Endodermal cell (in vitro differentiated cells): ENCODE measurements at regions not wholly inside any gene's neighbourhood (a gene's known extent, or its start where the extent isn't known, plus 50 kb on each side); places are given as distances from the start of the nearest gene placed in this dataset.
A peak's percentile ranks its signal among the peaks of the same experiment; 100 is the strongest.

Experiments
- DNase-seq: peaks from one replicate; pipeline ENCODE4 v3.0.0-alpha.2; 2017
- H3K27ac ChIP-seq: 2 replicates; pipeline ENCODE4 v1.5.1; 2013; ENCODE audit warnings: mild to moderate bottlenecking, low read depth, low read length, moderate library complexity
- H3K27me3 ChIP-seq: 2 replicates; pipeline ENCODE4 v1.6.1; 2013; ENCODE audit warnings: mild to moderate bottlenecking, low read length, moderate library complexity; ENCODE audit not compliant: insufficient read depth, control insufficient read depth, poor library complexity, severe bottlenecking
- H3K36me3 ChIP-seq: 2 replicates; pipeline ENCODE4 v1.7.0; 2013; ENCODE audit warnings: mild to moderate bottlenecking, low read length, moderate library complexity; ENCODE audit not compliant: control insufficient read depth, insufficient read depth
- H3K4me1 ChIP-seq: one replicate; pipeline ENCODE4 v1.7.0; 2013; ENCODE audit warnings: low read length; ENCODE audit not compliant: control insufficient read depth, insufficient read depth
- H3K4me3 ChIP-seq: 2 replicates; pipeline ENCODE4 v1.5.1; 2013; ENCODE audit warnings: mild to moderate bottlenecking, low read length, moderate library complexity
- H3K9ac ChIP-seq: 2 replicates; pipeline ENCODE4 v1.6.1; 2013; ENCODE audit warnings: mild to moderate bottlenecking, low read length, moderate library complexity; ENCODE audit not compliant: poor library complexity, severe bottlenecking; ENCODE audit errors: extremely low read depth
- H3K9me3 ChIP-seq: 2 replicates; pipeline ENCODE4 v1.6.1; 2013; ENCODE audit warnings: mild to moderate bottlenecking, low read length, moderate library complexity; ENCODE audit not compliant: control insufficient read depth
- H3K27ac Mint-ChIP-seq: 2 replicates; pipeline ENCODE4 v1.8.0; 2020; ENCODE audit warnings: mixed read lengths
- H3K27me3 Mint-ChIP-seq: 2 replicates; pipeline ENCODE4 v1.8.0; 2021; ENCODE audit warnings: mild to moderate bottlenecking, mixed read lengths; ENCODE audit not compliant: insufficient read depth
- H3K36me3 Mint-ChIP-seq: 2 replicates; pipeline ENCODE4 v1.8.0; 2020; ENCODE audit warnings: low read depth, mixed read lengths
- H3K4me1 Mint-ChIP-seq: 2 replicates; pipeline ENCODE4 v1.8.0; 2020; ENCODE audit warnings: mixed read lengths
- H3K4me3 Mint-ChIP-seq: 2 replicates; pipeline ENCODE4 v1.8.0; 2020; ENCODE audit warnings: mild to moderate bottlenecking, moderate library complexity, mixed read lengths
- H3K9me3 Mint-ChIP-seq: 2 replicates; pipeline ENCODE4 v1.8.0; 2020; ENCODE audit warnings: mild to moderate bottlenecking, mixed read lengths
- WGBS, 2 experiments: methylation state at CpG; one replicate each; pipeline versions ENCODE4 v1.1.5 to v1.1.7; 2013; ENCODE audit warnings: missing lambda C conversion rate in 2 of 2, mixed read lengths in 1 of 2; ENCODE audit not compliant: insufficient coverage in 1 of 2, insufficient read length in 1 of 2; 5-methylcytosine and 5-hydroxymethylcytosine counted together
- TF ChIP-seq, protein P1 (sequence below): fragments of 200-600 bp; sonication (generic); conservative IDR thresholded peaks from 2 replicates; pipeline ENCODE4 v1.5.0; 2021; ENCODE audit warnings: antibody characterized with exemption, mild to moderate bottlenecking

GRCh38 chr3:4099607-4100006, 203.6 kb upstream of the SETMAR start:
- no peak for DNase-seq
- no peaks in the 10 kb centered on the region for H3K27me3 ChIP-seq
- H3K9me3 ChIP-seq = no peaks in the 10 kb centered on the region
- Mint-ChIP-seq H3K27me3 (peaks cover 11% of the 10 kb centered on the region), H3K4me1 (no peaks in the 10 kb centered on the region), H3K27ac (no peak overlapping the region), H3K36me3 (no peaks in the 10 kb centered on the region), H3K4me3 (no peak overlapping the region), H3K9me3 (peaks cover 11% of the 10 kb centered on the region)
- no peak overlapping the region for H3K9ac ChIP-seq
- H3K4me3 ChIP-seq = no peak overlapping the region
- no peaks in the 10 kb centered on the region for H3K4me1 ChIP-seq
- no peak overlapping the region for H3K27ac ChIP-seq
- TF ChIP-seq, protein P1, sequence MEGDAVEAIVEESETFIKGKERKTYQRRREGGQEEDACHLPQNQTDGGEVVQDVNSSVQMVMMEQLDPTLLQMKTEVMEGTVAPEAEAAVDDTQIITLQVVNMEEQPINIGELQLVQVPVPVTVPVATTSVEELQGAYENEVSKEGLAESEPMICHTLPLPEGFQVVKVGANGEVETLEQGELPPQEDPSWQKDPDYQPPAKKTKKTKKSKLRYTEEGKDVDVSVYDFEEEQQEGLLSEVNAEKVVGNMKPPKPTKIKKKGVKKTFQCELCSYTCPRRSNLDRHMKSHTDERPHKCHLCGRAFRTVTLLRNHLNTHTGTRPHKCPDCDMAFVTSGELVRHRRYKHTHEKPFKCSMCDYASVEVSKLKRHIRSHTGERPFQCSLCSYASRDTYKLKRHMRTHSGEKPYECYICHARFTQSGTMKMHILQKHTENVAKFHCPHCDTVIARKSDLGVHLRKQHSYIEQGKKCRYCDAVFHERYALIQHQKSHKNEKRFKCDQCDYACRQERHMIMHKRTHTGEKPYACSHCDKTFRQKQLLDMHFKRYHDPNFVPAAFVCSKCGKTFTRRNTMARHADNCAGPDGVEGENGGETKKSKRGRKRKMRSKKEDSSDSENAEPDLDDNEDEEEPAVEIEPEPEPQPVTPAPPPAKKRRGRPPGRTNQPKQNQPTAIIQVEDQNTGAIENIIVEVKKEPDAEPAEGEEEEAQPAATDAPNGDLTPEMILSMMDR = no peak
- no peaks in the 10 kb centered on the region for H3K36me3 ChIP-seq

DNA sequence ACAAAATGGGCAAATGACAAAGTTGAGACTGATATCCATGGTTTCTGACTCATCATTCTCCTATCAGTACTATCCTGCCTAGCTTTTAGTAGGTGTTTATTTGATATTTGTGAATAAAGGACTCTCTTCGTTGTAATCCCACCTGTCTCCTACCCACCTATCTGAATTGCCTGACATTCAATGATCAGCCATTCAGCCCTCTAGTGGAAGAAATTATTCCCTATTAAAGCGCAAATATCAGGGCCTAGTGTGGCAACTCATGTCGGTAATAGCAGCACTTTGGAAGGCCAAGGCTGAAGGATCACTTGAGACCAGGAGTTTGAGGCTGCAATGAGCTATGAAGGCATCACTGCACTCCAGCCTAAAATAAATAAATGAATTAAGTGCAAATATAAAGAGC, 195.7 kb upstream of the SETMAR start:
- H3K27ac ChIP-seq = no peak overlapping the region
- no peak for DNase-seq
- H3K4me1 ChIP-seq = no peaks in the 10 kb centered on the region
- H3K4me3 ChIP-seq = no peak overlapping the region
- H3K9me3 Mint-ChIP-seq = peaks cover 16% of the 10 kb centered on the region
- H3K36me3 Mint-ChIP-seq = no peaks in the 10 kb centered on the region
- TF ChIP-seq, protein P1 = peak; percentile 67
- H3K9ac ChIP-seq = no peak overlapping the region
- H3K36me3 ChIP-seq = no peaks in the 10 kb centered on the region
- H3K4me3 Mint-ChIP-seq = no peak overlapping the region
- 69 to 88% methylated on average over 2 to 3 of the region's 3 CpGs for WGBS, 2 experiments
- peaks cover 6% of the 10 kb centered on the region for H3K4me1 Mint-ChIP-seq
- peaks cover 17% of the 10 kb centered on the region for H3K27me3 Mint-ChIP-seq
- H3K27ac Mint-ChIP-seq = no peak overlapping the region
- no peaks in the 10 kb centered on the region for H3K9me3 ChIP-seq
- H3K27me3 ChIP-seq = no peaks in the 10 kb centered on the region

DNA sequence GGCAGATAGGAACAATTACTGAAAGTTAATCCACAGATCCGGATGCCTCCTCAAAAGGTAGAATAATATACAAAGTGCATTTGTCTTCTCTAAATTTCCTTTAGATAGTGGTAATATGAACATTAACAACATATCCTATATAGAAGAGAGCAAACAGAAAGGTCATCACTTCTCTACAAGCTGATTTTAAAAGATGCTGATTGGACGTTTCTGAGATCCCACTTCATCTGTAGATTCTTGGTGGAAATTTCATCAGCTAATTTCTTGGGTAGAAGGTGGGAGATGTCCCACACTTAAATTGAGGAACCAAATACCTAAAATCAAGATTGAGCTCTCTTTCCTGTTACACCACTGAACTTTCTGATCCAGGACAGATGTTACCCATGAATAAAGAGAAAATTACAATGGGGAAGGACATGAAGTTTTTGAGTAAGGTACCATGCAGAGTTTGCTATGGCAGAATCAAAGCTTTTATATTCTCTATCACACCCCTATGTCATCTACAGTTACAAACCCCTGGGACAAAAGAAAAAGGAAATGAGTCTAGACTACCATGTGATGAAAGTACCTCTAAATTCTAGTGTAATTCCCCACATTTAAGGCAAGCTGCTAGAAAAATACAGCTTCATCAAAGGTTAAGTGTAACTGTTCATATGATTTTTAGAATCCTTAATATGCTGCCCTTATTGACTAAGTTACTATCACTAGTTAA, 189.2 kb upstream of the SETMAR start:
- TF ChIP-seq, protein P1 = no peak
- no peak overlapping the region for H3K4me3 Mint-ChIP-seq
- H3K9me3 Mint-ChIP-seq = peaks cover 14% of the 10 kb centered on the region
- H3K36me3 ChIP-seq = no peaks in the 10 kb centered on the region
- H3K9ac ChIP-seq = no peak overlapping the region
- H3K27ac Mint-ChIP-seq = no peak overlapping the region
- H3K27me3 ChIP-seq = no peaks in the 10 kb centered on the region
- H3K9me3 ChIP-seq = no peaks in the 10 kb centered on the region
- DNase-seq = no peak
- no peaks in the 10 kb centered on the region for H3K36me3 Mint-ChIP-seq
- H3K4me3 ChIP-seq = no peak overlapping the region
- H3K27me3 Mint-ChIP-seq = peaks cover 26% of the 10 kb centered on the region
- H3K4me1 ChIP-seq = peaks cover 1% of the 10 kb centered on the region
- H3K4me1 Mint-ChIP-seq = peaks cover 23% of the 10 kb centered on the region
- no peak overlapping the region for H3K27ac ChIP-seq
- WGBS, 2 experiments = 86 to 100% methylated on average over 1 to 2 of the region's 2 CpGs
